AG04449 (cell line): ENCODE measurements at regions not wholly inside any gene's neighbourhood (a gene's known extent, or its start where the extent isn't known, plus 50 kb on each side); places are given as distances from the start of the nearest gene placed in this dataset.

ENCODE experiments used
- CTCF ChIA-PET: fragments of 350-600 bp; formaldehyde crosslinking; extraction: SDS; loops from one replicate; lab custom pipeline; 2021; ENCODE audit warnings: antibody characterized with exemption; lab: Yijun Ruan, JAX
- POLR2A ChIA-PET: fragments of 400-600, 350-600 bp; formaldehyde crosslinking; extraction: SDS; loops from one replicate; lab custom pipeline; 2020; ENCODE audit warnings: antibody characterized with exemption, inconsistent platforms; lab: Yijun Ruan, JAX
- DNase-seq: peaks from one replicate; pipeline ENCODE4 v3.0.0-alpha.2; 2010; ENCODE audit warnings: low read depth, low spot score
- H3K4me3 ChIP-seq: 2 replicates; pipeline ENCODE4 v1.5.1; 2011; ENCODE audit warnings: low read depth, mild to moderate bottlenecking, control low read depth, low read length
- TF ChIP-seq, protein P1 (sequence below): IDR thresholded peaks from one replicate; pipeline ENCODE4 v1.5.1; 2011; ENCODE audit warnings: mild to moderate bottlenecking, moderate library complexity, low read length, control low read depth, inconsistent platforms; ENCODE audit not compliant: insufficient read depth; ENCODE audit errors: missing control alignments

GRCh38 chr22:48238284-48238915 lies 1476.0 kb downstream of the TBC1D22A start:
- CTCF ChIA-PET, result no interaction called here

GRCh38 chr22:48237466-48238283 lies 1475.2 kb downstream of the TBC1D22A start:
- DNase-seq, result no peak
- POLR2A ChIA-PET, result no interaction called here
- CTCF ChIA-PET, result no interaction called here
- H3K4me3 ChIP-seq, result no peak overlapping the region
- TF ChIP-seq, protein P1, sequence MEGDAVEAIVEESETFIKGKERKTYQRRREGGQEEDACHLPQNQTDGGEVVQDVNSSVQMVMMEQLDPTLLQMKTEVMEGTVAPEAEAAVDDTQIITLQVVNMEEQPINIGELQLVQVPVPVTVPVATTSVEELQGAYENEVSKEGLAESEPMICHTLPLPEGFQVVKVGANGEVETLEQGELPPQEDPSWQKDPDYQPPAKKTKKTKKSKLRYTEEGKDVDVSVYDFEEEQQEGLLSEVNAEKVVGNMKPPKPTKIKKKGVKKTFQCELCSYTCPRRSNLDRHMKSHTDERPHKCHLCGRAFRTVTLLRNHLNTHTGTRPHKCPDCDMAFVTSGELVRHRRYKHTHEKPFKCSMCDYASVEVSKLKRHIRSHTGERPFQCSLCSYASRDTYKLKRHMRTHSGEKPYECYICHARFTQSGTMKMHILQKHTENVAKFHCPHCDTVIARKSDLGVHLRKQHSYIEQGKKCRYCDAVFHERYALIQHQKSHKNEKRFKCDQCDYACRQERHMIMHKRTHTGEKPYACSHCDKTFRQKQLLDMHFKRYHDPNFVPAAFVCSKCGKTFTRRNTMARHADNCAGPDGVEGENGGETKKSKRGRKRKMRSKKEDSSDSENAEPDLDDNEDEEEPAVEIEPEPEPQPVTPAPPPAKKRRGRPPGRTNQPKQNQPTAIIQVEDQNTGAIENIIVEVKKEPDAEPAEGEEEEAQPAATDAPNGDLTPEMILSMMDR, result no peak

More at GRCh38 chr22:48238284-48238915, 1476.0 kb downstream of the TBC1D22A start:
- POLR2A ChIA-PET, result no interaction called here
- TF ChIP-seq, protein P1, result no peak
- no peak overlapping the region for H3K4me3 ChIP-seq
- DNase-seq, result no peak

DNA sequence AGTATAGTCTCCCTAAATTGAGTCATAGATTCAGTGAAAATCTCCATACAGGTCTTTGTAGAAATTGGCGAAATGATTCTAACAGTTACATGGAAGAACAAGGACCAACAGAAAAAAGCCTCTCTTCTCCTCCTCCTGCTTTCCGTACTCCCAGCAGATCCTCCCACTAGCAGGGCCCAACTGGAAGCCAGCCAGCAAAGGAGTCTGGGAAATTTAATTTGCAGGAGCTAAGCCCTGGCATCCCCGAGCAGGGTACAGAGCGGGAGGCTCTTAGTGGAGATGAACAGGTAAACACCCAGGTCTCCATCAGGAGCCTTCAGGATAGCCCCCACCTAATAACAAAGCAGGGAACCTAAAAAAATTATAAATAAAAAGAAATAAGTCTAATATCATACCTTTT lies 1473.8 kb downstream of the TBC1D22A start:
- no peak for DNase-seq
- TF ChIP-seq, protein P1, result no peak
- ChIA-PET POLR2A (no interaction called here), CTCF (no interaction called here)
- no peak overlapping the region for H3K4me3 ChIP-seq

GRCh38 chr22:48235744-48236143 lies 1473.3 kb downstream of the TBC1D22A start:
- POLR2A ChIA-PET, result no interaction called here
- CTCF ChIA-PET, result no interaction called here
- DNase-seq, result no peak
- H3K4me3 ChIP-seq, result no peak overlapping the region
- TF ChIP-seq, protein P1, result no peak

GRCh38 chr22:48234011-48234410 lies 1471.6 kb downstream of the TBC1D22A start:
- POLR2A ChIA-PET, result no interaction called here
- no peak for DNase-seq
- CTCF ChIA-PET, result no interaction called here
- TF ChIP-seq, protein P1, result no peak
- no peak overlapping the region for H3K4me3 ChIP-seq

DNA sequence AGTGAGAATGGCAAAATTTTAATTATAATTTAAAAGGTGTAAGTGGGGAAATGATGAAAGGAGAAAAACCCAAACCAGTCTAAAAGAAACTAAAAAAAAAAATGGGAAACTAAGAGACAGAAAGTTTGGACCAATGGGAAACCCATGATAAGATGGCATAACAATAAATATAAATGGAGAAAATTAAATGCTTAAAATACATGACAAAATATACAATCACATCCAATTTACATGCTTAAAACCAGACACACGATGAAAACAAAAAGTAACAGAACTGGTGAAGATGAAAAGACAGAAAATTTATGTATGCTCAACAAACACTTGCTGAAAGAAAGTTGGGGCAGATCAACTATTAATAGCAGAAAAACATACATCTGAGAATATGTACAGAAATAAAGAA lies 1471.1 kb downstream of the TBC1D22A start:
- CTCF ChIA-PET, result no interaction called here
- TF ChIP-seq, protein P1, result no peak
- H3K4me3 ChIP-seq, result no peak overlapping the region
- POLR2A ChIA-PET, result no interaction called here
- no peak for DNase-seq
